RWPE2 (cell line): ENCODE measurements at regions not wholly inside any gene's neighbourhood (a gene's known extent, or its start where the extent isn't known, plus 50 kb on each side); places are given as distances from the start of the nearest gene placed in this dataset.
"Not testable (repeated sequence)": the region's sequence is repeated elsewhere in the genome, so short reads cannot be mapped to it uniquely, and the experiment has no call there.

Experiments used
- ATAC-seq: fragments of 200-7000 bp; cut with Tn5 transposase; 3 replicates; pipeline ENCODE4 v1.9.1; 2021; ENCODE audit warnings: low read depth
- DNase-seq: peaks from one replicate; pipeline ENCODE4 v3.0.0-alpha.2; 2020; ENCODE audit warnings: low spot score
- H3K27ac ChIP-seq: fragments of 450-650 bp; 2 replicates; pipeline ENCODE4 v1.5.1; 2017; ENCODE audit warnings: mild to moderate bottlenecking; ENCODE audit not compliant: poor library complexity, severe bottlenecking
- H3K27me3 ChIP-seq: fragments of 250-450 bp; sonication (Bioruptor Pico); 2 replicates; pipeline ENCODE4 v1.5.1; 2021; ENCODE audit warnings: mild to moderate bottlenecking, moderate library complexity; ENCODE audit not compliant: insufficient read depth, poor library complexity, severe bottlenecking
- H3K36me3 ChIP-seq: fragments of 250-450 bp; sonication (Bioruptor Pico); 2 replicates; pipeline ENCODE4 v1.5.1; 2020; ENCODE audit warnings: low read depth, mild to moderate bottlenecking, moderate library complexity
- H3K4me1 ChIP-seq: fragments of 250-450 bp; sonication (Bioruptor Pico); 2 replicates; pipeline ENCODE4 v1.5.1; 2021; ENCODE audit warnings: mild to moderate bottlenecking, moderate library complexity; ENCODE audit not compliant: insufficient read depth, poor library complexity, severe bottlenecking
- H3K4me3 ChIP-seq: fragments of 250-450 bp; sonication (Bioruptor Pico); 2 replicates; pipeline ENCODE4 v1.5.1; 2021; ENCODE audit warnings: mild to moderate bottlenecking, moderate library complexity; ENCODE audit not compliant: severe bottlenecking
- H3K9me3 ChIP-seq: fragments of 250-450 bp; sonication (Bioruptor Pico); 2 replicates; pipeline ENCODE4 v1.5.1; 2021; ENCODE audit warnings: mild to moderate bottlenecking, moderate library complexity; ENCODE audit not compliant: severe bottlenecking
- TF ChIP-seq, protein P1 (sequence below): fragments of 450-650 bp; IDR thresholded peaks from one replicate; pipeline ENCODE4 v1.5.1; 2017; ENCODE audit warnings: mild to moderate bottlenecking, moderate library complexity; ENCODE audit not compliant: poor library complexity, severe bottlenecking

DNA sequence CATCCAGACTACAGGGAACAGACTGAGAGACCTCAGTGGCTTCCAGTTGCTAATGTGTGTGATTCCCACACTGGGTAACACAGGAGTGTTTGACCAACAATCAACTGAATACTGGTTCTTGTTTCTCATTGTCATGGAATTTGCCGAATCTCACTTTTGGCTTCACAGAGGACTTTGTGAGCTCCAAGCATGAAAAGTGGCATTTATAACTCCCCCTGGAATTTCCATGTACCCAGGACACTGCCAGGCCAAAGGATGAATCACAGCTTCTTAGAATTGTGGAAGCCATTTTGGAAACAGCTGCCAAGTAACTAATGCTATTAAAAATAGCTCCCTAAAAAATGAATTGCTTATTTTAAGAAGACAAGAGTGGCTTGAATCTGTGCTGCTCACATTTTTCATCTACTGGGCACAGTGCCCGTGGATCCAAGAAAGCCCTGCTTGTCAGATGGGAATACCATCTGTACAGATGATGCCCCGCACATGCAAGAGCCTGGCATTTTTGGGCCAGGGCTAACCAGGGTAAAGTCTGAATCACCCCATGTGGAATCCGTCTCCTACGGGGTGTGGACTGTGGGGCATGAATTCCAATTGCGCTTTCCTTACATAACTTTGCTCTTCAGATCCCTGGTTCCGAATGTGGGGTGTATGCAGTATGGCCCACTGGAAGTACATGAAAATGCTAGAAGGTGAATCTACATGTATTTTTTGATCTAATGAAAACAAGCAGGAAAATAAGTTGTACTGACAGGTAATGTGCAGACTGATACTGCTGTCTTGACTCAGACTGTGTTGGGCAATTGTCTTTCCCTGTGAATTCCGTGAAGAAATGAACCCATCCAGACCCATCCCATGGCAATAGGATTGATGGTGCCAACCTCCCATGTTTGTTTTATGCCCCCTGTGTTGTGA is 487.3 kb downstream of the SIPA1L2 start:
- DNase-seq = peak; percentile 71
- peaks cover 22% of the 10 kb centered on the region for H3K4me1 ChIP-seq
- H3K27me3 ChIP-seq = no peaks in the 10 kb centered on the region
- no peaks in the 10 kb centered on the region for H3K36me3 ChIP-seq
- no peaks in the 10 kb centered on the region for H3K9me3 ChIP-seq
- peak overlapping the region; percentile 88 for H3K27ac ChIP-seq
- peak; percentile 96 for ATAC-seq
- H3K4me3 ChIP-seq = no peak overlapping the region
- TF ChIP-seq, protein P1, sequence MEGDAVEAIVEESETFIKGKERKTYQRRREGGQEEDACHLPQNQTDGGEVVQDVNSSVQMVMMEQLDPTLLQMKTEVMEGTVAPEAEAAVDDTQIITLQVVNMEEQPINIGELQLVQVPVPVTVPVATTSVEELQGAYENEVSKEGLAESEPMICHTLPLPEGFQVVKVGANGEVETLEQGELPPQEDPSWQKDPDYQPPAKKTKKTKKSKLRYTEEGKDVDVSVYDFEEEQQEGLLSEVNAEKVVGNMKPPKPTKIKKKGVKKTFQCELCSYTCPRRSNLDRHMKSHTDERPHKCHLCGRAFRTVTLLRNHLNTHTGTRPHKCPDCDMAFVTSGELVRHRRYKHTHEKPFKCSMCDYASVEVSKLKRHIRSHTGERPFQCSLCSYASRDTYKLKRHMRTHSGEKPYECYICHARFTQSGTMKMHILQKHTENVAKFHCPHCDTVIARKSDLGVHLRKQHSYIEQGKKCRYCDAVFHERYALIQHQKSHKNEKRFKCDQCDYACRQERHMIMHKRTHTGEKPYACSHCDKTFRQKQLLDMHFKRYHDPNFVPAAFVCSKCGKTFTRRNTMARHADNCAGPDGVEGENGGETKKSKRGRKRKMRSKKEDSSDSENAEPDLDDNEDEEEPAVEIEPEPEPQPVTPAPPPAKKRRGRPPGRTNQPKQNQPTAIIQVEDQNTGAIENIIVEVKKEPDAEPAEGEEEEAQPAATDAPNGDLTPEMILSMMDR = no peak

- H3K4me1 ChIP-seq = peaks cover 22% of the 10 kb centered on the region
- not testable (repeated sequence) for H3K4me3 ChIP-seq, H3K27me3 ChIP-seq, H3K27ac ChIP-seq, H3K9me3 ChIP-seq, H3K36me3 ChIP-seq, DNase-seq, ATAC-seq
Measured at GRCh38 chr1:232141167-232141448, 488.8 kb downstream of the SIPA1L2 start.

DNA sequence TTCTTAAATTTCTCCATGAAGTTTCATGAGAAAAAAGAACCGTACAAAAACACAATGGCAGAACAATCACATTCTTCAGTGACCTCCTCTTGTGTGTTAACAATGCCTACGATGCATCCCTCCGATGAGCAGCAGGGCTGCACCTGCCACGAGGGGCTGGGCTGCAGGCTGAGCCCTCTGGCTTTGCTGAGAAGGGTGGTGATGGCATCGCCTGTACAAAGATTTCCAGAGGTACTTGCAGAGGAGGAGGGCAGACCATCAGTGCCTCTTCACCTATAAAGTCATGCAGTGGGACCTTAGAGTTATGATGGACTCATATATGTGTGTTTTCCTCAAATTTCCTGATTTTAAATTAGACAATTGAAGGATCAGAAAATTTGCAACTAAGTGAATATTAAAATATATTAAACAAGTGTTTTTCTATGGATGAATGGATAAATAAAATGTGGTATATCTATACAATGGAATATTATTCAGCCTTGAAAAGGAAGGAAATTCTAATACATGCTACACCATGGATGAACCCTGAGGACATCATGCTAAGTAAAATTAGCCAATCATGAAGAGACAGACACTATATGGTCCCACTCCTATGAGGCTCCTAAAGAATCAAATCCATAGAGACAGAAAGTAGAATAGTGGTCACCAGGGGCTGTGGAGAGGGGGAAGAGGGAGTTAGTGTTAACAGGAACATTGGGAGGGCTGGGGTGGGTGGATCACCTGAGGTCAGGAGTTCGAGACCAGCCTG is 489.3 kb downstream of the SIPA1L2 start:
- Histone ChIP-seq H3K4me1 (peaks cover 22% of the 10 kb centered on the region), H3K27ac (no peak overlapping the region), H3K36me3 (no peaks in the 10 kb centered on the region), H3K27me3 (no peaks in the 10 kb centered on the region), H3K9me3 (no peaks in the 10 kb centered on the region), H3K4me3 (no peak overlapping the region)
- DNase-seq (no peak), ATAC-seq (no peak)
- TF ChIP-seq, protein P1 = no peak

- Histone ChIP-seq H3K4me1 (peaks cover 22% of the 10 kb centered on the region), H3K4me3 (no peak overlapping the region), H3K27ac (no peak overlapping the region), H3K36me3 (no peaks in the 10 kb centered on the region), H3K9me3 (no peaks in the 10 kb centered on the region), H3K27me3 (no peaks in the 10 kb centered on the region)
- TF ChIP-seq, protein P1 = no peak
- DNase-seq = no peak
- no peak for ATAC-seq
Measured at GRCh38 chr1:232139444-232139843, 490.5 kb downstream of the SIPA1L2 start.

DNA sequence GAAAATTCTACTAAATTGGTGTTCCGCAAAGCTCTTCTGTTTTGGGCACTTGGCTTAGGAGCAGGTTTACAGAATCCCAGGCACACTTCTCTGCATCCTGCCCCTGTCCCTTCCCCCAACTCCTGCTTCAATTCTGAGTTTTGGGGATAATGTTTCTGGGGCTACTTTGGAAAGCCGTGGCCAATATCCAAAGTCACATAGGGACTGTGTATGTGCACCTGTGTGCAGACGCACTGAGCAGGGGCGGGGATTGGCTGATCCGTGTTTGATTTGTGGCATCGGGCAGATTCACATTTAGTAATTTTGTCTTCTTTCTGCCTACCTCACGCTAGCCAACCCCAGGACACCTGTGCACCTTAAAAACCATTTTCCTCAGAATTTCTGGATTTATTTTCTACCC is 491.9 kb downstream of the SIPA1L2 start:
- Histone ChIP-seq H3K27ac (no peak overlapping the region), H3K36me3 (no peaks in the 10 kb centered on the region), H3K27me3 (no peaks in the 10 kb centered on the region), H3K4me3 (no peak overlapping the region), H3K4me1 (peaks cover 16% of the 10 kb centered on the region), H3K9me3 (no peaks in the 10 kb centered on the region)
- DNase-seq (no peak), ATAC-seq (no peak)
- TF ChIP-seq, protein P1 = no peak
